ENCODE measurements at regions not wholly inside any gene's neighbourhood (a gene's known extent, or its start where the extent isn't known, plus 50 kb on each side); places are given as distances from the start of the nearest gene placed in this dataset.

GRCh38 chr11:27857588-27857987 is 157.3 kb upstream of the BDNF start:
- 61 to 64% methylated on average over 4 of the region's 4 CpGs for WGBS, 2 donors
- DNase-seq: no peak
- intact Hi-C loops (cut with DNase I): no loop called here
- H3K27me3 ChIP-seq (ENCODE audit: control insufficient read depth in 1 of 2, insufficient read depth in 2 of 2, low read length in 1 of 2): peaks cover 0 to 2% of the 10 kb centered on the region in 2 donors
- no peak overlapping the region for H3K4me3 ChIP-seq (ENCODE audit: low read length in 2 of 2)
- no peak overlapping the region for H3K27ac ChIP-seq (ENCODE audit: low read depth in 1 of 2, low read length in 2 of 2)
- no peaks in the 10 kb centered on the region for H3K36me3 ChIP-seq (ENCODE audit: control insufficient read depth in 1 of 2, insufficient read depth in 2 of 2, low read length in 1 of 2)
- ATAC-seq (ENCODE audit: low FRiP score): no peak
- H3K9me3 ChIP-seq (ENCODE audit: control insufficient read depth, low read length): no peaks in the 10 kb centered on the region
- H3K4me1 ChIP-seq (ENCODE audit: control insufficient read depth in 1 of 2, insufficient read depth in 2 of 2, low read length in 2 of 2): no peaks in the 10 kb centered on the region

GRCh38 chr11:27857014-27857413 is 156.8 kb upstream of the BDNF start:
- Histone ChIP-seq H3K4me1 (ENCODE audit: control insufficient read depth in 1 of 2, insufficient read depth in 2 of 2, low read length in 2 of 2) (no peaks in the 10 kb centered on the region), H3K27me3 (ENCODE audit: control insufficient read depth in 1 of 2, insufficient read depth in 2 of 2, low read length in 1 of 2) (peaks cover 0 to 2% of the 10 kb centered on the region in 2 donors), H3K36me3 (ENCODE audit: control insufficient read depth in 1 of 2, insufficient read depth in 2 of 2, low read length in 1 of 2) (no peaks in the 10 kb centered on the region), H3K27ac (ENCODE audit: low read depth in 1 of 2, low read length in 2 of 2) (no peak overlapping the region), H3K9me3 (ENCODE audit: control insufficient read depth, low read length) (peaks cover 2% of the 10 kb centered on the region), H3K4me3 (ENCODE audit: low read length in 2 of 2) (no peak overlapping the region)
- no peak for DNase-seq
- 70 to 74% methylated on average over 4 of the region's 4 CpGs for WGBS, 2 donors
- ATAC-seq (ENCODE audit: low FRiP score): no peak
- intact Hi-C loops (cut with DNase I): no loop called here

DNA sequence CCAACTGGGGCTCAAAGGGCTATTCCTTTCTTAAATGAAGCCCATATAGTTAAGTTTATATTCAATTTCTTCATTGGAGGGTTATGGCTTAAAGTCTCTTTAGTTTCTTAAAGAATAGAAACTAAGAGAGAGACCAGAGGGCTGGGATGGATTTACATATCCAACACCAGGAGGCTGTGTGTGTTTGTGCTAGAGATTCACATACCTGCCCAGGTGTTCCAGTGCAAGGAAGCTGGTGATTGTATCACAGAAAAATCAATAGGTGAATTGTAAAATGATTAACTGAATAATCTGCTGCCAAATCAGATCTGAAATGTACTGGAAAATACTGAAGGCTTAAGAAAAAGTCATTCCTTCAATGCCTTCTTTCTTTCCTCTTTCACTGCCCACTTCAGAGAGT is 148.2 kb upstream of the BDNF start:
- Histone ChIP-seq H3K4me1 (ENCODE audit: control insufficient read depth in 1 of 2, insufficient read depth in 2 of 2, low read length in 2 of 2) (no peaks in the 10 kb centered on the region), H3K4me3 (ENCODE audit: low read length in 2 of 2) (no peak overlapping the region), H3K27me3 (ENCODE audit: control insufficient read depth in 1 of 2, insufficient read depth in 2 of 2, low read length in 1 of 2) (no peaks in the 10 kb centered on the region), H3K9me3 (ENCODE audit: control insufficient read depth, low read length) (peaks cover 2% of the 10 kb centered on the region), H3K36me3 (ENCODE audit: control insufficient read depth in 1 of 2, insufficient read depth in 2 of 2, low read length in 1 of 2) (no peaks in the 10 kb centered on the region), H3K27ac (ENCODE audit: low read depth in 1 of 2, low read length in 2 of 2) (no peak overlapping the region)
- ATAC-seq (ENCODE audit: low FRiP score): no peak
- intact Hi-C loops (cut with DNase I): no loop called here
- DNase-seq: no peak

GRCh38 chr11:27847496-27847895 is 147.2 kb upstream of the BDNF start:
- Histone ChIP-seq H3K36me3 (ENCODE audit: control insufficient read depth in 1 of 2, insufficient read depth in 2 of 2, low read length in 1 of 2) (no peaks in the 10 kb centered on the region), H3K27ac (ENCODE audit: low read depth in 1 of 2, low read length in 2 of 2) (no peak overlapping the region), H3K4me1 (ENCODE audit: control insufficient read depth in 1 of 2, insufficient read depth in 2 of 2, low read length in 2 of 2) (no peaks in the 10 kb centered on the region), H3K9me3 (ENCODE audit: control insufficient read depth, low read length) (peaks cover 2% of the 10 kb centered on the region), H3K27me3 (ENCODE audit: control insufficient read depth in 1 of 2, insufficient read depth in 2 of 2, low read length in 1 of 2) (no peaks in the 10 kb centered on the region), H3K4me3 (ENCODE audit: low read length in 2 of 2) (no peak overlapping the region)
- ATAC-seq (ENCODE audit: low FRiP score): no peak
- intact Hi-C loops (cut with DNase I): no loop called here
- no peak for DNase-seq

DNA sequence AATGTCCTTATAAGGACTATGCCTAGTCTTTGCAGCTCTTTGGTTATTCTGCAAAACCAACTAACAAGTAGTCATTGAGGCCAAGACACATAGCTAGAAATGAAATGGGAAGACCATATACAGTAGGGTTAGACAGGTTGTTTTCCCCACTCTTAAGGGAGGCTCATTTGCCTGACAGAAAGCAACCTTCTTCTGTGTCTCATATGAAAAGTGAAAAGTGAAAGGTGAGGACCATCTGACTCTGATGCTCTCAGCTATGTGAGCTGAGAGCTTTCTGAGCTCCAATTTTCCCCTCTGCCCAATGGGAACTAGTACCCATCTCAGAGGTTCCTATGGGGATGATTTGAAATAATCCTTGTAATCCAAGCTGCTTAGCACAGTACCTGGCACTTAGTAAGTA is 142.0 kb upstream of the BDNF start:
- DNase-seq: no peak
- H3K4me1 ChIP-seq (ENCODE audit: control insufficient read depth in 1 of 2, insufficient read depth in 2 of 2, low read length in 2 of 2): no peaks in the 10 kb centered on the region
- H3K4me3 ChIP-seq (ENCODE audit: low read length in 2 of 2): no peak overlapping the region
- no peak for ATAC-seq (ENCODE audit: low FRiP score)
- intact Hi-C loops (cut with DNase I): no loop called here
- H3K27me3 ChIP-seq (ENCODE audit: control insufficient read depth in 1 of 2, insufficient read depth in 2 of 2, low read length in 1 of 2): no peaks in the 10 kb centered on the region
- H3K27ac ChIP-seq (ENCODE audit: low read depth in 1 of 2, low read length in 2 of 2): no peak overlapping the region
- no peaks in the 10 kb centered on the region for H3K9me3 ChIP-seq (ENCODE audit: control insufficient read depth, low read length)
- H3K36me3 ChIP-seq (ENCODE audit: control insufficient read depth in 1 of 2, insufficient read depth in 2 of 2, low read length in 1 of 2): no peaks in the 10 kb centered on the region

- Histone ChIP-seq H3K4me3 (ENCODE audit: low read length in 2 of 2) (no peak overlapping the region), H3K27ac (ENCODE audit: low read depth in 1 of 2, low read length in 2 of 2) (no peak overlapping the region), H3K9me3 (ENCODE audit: control insufficient read depth, low read length) (no peaks in the 10 kb centered on the region), H3K36me3 (ENCODE audit: control insufficient read depth in 1 of 2, insufficient read depth in 2 of 2, low read length in 1 of 2) (no peaks in the 10 kb centered on the region), H3K4me1 (ENCODE audit: control insufficient read depth in 1 of 2, insufficient read depth in 2 of 2, low read length in 2 of 2) (no peaks in the 10 kb centered on the region), H3K27me3 (ENCODE audit: control insufficient read depth in 1 of 2, insufficient read depth in 2 of 2, low read length in 1 of 2) (no peaks in the 10 kb centered on the region)
- DNase-seq (no peak), ATAC-seq (ENCODE audit: low FRiP score) (no peak)
- intact Hi-C loops (cut with DNase I): no loop called here
Measured at GRCh38 chr11:27841023-27841422, 140.8 kb upstream of the BDNF start.

DNA sequence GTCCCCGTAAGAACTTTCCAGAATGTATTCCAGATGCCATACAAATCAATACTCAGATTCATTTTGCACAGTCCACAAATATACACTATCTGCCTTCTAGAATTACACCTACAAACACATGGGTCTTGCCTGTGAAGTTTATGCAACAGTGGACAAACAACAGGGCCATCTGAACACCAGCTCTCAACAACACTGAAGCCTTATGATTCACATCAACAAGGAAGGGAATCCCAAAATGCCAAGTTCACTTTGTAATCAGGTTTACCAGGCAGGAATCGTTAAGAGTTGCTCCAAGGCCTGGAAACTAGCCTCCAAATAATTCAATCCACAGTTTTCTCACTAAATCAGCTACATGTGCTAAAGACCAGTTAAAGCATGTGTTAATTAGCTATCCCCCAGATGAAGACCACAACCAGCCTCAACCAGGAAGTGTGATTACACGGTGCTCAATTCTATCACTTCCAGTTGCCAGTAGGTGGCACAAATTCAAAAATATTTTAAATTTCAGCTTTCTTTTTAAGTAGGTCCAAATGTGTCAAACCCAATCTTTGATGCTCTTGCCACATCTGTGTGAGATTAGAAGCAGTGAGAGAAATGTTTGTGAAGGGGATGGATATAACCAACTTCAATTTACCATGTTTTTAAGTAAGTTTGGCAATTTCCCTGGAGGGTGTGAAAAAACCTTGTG is 139.1 kb upstream of the BDNF start:
- no peaks in the 10 kb centered on the region for H3K36me3 ChIP-seq (ENCODE audit: control insufficient read depth in 1 of 2, insufficient read depth in 2 of 2, low read length in 1 of 2)
- no peaks in the 10 kb centered on the region for H3K4me1 ChIP-seq (ENCODE audit: control insufficient read depth in 1 of 2, insufficient read depth in 2 of 2, low read length in 2 of 2)
- DNase-seq (no peak), ATAC-seq (ENCODE audit: low FRiP score) (no peak)
- H3K27me3 ChIP-seq (ENCODE audit: control insufficient read depth in 1 of 2, insufficient read depth in 2 of 2, low read length in 1 of 2): no peaks in the 10 kb centered on the region
- WGBS, 2 donors: 44 to 45% methylated on average over 3 of the region's 3 CpGs
- no peak overlapping the region for H3K27ac ChIP-seq (ENCODE audit: low read depth in 1 of 2, low read length in 2 of 2)
- intact Hi-C loops (cut with DNase I): no loop called here
- no peak overlapping the region for H3K4me3 ChIP-seq (ENCODE audit: low read length in 2 of 2)
- no peaks in the 10 kb centered on the region for H3K9me3 ChIP-seq (ENCODE audit: control insufficient read depth, low read length)

DNA sequence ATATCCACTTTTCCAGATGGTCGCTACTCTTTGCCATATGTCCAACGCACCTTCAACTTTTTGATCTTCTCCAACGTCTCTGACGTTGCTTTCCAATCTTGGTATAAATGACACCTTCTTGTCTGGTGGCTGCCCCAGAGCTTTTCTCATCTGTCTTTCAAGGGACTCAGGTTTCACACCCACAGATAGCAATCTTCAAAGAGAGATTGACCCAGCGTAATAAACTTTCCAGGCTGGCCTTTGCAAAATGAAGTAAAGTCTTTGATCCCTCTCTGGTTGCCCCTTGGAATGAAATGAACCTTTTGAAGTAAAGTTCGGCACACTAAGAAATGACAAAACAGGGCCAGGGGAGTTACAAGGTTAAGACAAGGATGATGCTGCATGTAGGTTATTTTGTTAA is 138.4 kb upstream of the BDNF start:
- Histone ChIP-seq H3K9me3 (ENCODE audit: control insufficient read depth, low read length) (no peaks in the 10 kb centered on the region), H3K4me3 (ENCODE audit: low read length in 2 of 2) (no peak overlapping the region), H3K27ac (ENCODE audit: low read depth in 1 of 2, low read length in 2 of 2) (no peak overlapping the region), H3K36me3 (ENCODE audit: control insufficient read depth in 1 of 2, insufficient read depth in 2 of 2, low read length in 1 of 2) (no peaks in the 10 kb centered on the region), H3K4me1 (ENCODE audit: control insufficient read depth in 1 of 2, insufficient read depth in 2 of 2, low read length in 2 of 2) (no peaks in the 10 kb centered on the region), H3K27me3 (ENCODE audit: control insufficient read depth in 1 of 2, insufficient read depth in 2 of 2, low read length in 1 of 2) (no peaks in the 10 kb centered on the region)
- 31 to 34% methylated on average over 6 of the region's 6 CpGs for WGBS, 2 donors
- DNase-seq (no peak), ATAC-seq (ENCODE audit: low FRiP score) (no peak)
- intact Hi-C loops (cut with DNase I): no loop called here

DNA sequence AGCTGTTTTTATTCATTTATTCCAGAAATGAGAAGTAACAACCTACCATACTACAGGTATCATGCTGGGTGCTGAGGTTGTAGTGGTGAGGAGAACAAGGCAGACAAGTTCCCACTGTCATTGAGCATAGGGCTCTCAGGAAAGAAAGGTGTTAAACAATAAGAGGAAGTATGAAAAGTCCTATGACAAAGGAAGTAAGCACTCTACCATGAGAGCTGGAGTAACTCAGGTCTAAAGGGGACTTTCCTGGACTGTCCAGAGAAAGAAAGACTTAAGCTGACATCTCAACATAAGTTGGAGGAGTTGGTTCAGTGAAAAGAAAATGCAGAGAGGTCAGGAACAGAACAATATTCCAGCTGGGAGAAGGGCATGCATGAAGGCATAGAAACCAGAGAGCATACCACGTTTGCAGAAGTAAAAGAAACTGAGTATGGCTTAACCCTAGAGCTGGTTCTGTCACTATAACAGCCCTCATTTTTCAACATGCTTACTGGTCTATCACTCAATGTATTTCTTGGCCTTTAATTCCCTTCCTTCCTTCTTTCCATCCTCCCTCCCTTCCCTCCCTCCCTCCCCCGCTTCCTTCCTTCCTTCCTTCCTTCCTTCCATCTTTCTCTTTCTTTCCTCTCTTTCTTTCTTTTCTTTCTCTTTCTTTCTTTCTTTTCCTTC is 137.8 kb upstream of the BDNF start:
- Histone ChIP-seq H3K27ac (ENCODE audit: low read depth in 1 of 2, low read length in 2 of 2) (no peak overlapping the region), H3K36me3 (ENCODE audit: control insufficient read depth in 1 of 2, insufficient read depth in 2 of 2, low read length in 1 of 2) (no peaks in the 10 kb centered on the region), H3K4me1 (ENCODE audit: control insufficient read depth in 1 of 2, insufficient read depth in 2 of 2, low read length in 2 of 2) (no peaks in the 10 kb centered on the region), H3K9me3 (ENCODE audit: control insufficient read depth, low read length) (no peaks in the 10 kb centered on the region), H3K4me3 (ENCODE audit: low read length in 2 of 2) (no peak overlapping the region), H3K27me3 (ENCODE audit: control insufficient read depth in 1 of 2, insufficient read depth in 2 of 2, low read length in 1 of 2) (no peaks in the 10 kb centered on the region)
- no peak for DNase-seq
- 55 to 56% methylated on average over 2 of the region's 2 CpGs for WGBS, 2 donors
- ATAC-seq (ENCODE audit: low FRiP score): no peak
- intact Hi-C loops (cut with DNase I): no loop called here
